HG02970 (cell line): ENCODE measurements at regions not wholly inside any gene's neighbourhood (a gene's known extent, or its start where the extent isn't known, plus 50 kb on each side); places are given as distances from the start of the nearest gene placed in this dataset.

Experiments used
- ATAC-seq: cut with Tn5 transposase; IDR thresholded peaks from one replicate; pipeline ENCODE4 v1.9.1; 2021; ENCODE audit warnings: mild to moderate bottlenecking, moderate library complexity, moderate number of reproducible peaks; ENCODE audit not compliant: unreplicated experiment, low FRiP score

DNA sequence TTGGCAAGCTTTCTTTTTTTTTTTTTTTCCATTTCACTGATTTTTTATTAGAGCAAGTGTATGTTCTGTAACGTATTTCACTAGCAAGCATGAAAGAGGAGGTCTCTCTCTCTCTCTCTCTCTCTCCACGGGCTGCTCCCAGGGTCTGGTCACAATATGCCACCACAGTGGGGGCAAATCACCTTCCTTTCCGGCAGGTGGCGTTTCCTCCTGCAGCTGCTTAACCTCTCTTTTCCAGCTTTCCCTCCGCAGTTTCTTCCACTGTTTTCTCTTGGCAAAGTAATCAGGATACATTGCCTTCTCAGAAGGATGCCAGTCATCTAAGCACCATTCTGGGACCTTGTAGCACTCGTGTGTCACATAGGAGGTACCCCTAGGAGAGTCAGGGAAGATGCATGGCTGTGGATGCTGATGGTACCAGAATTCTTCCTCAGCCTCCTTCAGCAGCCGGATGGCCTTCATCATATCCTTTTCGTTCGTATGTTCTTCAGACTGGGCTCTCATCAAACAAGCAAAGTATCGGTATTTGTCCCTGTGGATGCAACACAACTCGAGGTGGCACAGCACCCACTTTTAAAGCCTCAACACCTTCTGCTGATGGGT, 197.3 kb upstream of the PODXL start:
- ATAC-seq: no peak

DNA sequence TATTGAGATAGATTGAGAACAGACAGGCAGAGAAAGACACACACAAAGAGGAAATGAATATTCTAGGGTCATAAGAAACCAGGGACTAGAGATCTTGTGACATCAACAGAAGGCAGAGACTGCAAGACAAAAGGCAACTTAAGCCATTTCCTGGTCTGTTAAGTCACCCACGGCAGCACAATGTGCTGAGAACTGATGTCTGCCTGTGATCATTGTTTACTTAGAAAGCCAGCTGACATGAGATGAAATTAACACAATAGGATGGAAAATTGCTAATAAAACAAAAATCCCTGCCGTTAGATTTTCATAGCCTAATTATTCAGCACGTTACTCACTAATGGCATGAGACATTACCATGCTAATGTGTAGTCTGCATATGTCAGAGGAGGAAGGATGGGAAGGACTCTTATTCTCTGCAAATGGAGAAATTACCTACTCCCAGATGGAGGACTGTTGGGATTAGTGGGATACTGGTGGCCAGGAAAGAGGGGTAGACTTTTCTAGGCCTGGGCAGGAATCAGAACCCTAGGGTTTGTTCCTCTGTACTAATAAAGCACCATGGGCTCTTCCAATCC, 191.3 kb upstream of the PODXL start:
- ATAC-seq: no peak

- ATAC-seq: no peak
Observed at GRCh38 chr7:131745390-131746248, 189.2 kb upstream of the PODXL start.

GRCh38 chr7:131741446-131741845, 185.0 kb upstream of the PODXL start:
- ATAC-seq: no peak

DNA sequence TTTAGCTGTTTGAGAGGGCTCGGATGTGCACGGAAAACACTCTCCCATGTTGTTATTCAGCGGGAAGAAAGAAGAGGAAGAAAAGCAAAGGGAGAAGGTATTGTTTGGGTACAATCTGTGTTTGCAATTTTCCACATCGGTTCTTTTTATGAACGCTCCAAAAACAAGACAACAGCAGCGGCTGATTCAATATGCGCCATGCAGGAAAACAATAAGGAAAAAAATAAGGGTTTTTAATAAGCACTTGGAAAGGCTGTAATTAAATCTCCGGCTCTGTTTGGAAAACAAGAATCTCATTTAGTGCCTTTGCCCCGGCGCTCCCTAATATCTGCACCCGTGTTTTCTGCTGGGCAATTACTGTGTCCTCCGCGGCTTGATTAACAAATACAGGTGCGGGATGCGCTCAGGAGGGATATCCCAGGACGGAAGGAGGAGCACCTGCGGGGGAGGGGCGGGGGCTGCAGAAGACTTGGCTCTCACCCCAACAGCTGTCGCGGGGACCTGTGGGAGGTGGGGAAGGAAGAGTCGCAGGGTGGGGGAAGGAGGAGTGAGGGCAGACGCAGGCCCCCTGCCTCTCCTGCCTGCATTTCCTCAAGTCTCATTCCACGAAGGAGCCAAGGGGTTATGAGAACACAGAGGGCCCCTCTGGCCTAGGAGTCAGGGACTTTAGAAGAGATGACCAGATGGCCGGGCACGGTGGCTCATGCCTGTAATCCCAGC, 181.5 kb upstream of the PODXL start:
- ATAC-seq: no peak

DNA sequence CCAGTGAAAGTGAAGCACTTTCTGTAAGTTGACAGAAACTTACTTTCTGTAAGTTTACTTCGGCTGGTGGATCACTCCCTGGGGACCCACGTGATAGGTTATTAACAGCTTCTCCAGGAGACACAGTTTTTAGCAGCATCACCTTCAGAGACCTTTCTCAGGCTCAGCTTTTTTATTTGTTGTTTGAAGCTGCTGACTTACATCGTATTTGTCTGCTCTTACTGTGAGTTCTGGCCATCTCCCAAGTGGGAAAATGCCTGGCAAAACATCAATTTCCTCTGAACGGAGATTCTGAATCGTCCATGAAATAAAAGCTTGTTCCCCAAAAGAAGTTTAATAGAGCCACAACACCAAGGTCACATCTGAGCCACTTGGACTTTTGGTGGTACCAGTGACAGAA, 178.7 kb upstream of the PODXL start:
- no peak for ATAC-seq

DNA sequence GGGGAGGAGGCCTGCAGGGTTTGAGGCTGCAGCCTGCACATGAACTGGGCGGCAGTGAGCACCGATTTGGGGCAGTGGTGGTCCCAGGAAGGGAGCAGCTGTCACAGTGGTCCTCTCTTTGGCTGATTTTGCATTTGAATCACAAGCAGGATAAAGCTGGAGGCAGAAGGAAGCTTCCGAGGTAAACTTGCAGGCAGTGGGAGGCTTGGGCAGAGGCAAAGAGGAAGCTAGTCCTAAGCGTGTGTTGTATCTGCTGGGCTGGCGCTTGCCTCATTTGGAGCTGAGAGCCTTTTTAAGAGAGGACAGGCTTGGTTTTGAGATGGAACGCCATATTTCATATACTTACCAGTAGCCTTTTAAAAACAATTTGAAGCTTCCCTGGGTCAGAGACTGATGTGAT, 177.2 kb upstream of the PODXL start:
- ATAC-seq: no peak

GRCh38 chr7:131727189-131727588, 170.8 kb upstream of the PODXL start:
- ATAC-seq: no peak

DNA sequence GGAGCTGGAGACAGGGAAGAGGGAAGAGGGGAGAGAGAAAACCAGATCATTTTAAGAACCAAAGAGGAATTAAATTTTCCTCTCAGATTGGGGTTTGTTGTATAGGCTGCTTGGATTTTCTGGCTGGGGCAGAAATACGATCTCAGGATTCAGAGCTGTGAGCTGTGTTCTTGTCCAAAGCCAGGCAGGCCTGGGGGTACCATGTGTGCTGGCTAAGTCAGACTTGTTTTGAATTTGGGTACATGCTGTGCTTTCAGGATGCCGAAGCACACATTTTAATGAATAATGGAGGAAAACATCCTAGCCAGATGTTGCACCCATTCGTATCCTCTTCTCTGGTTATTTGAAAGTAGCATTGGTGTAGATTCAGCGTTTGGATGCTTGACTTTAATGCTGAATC, 170.3 kb upstream of the PODXL start:
- ATAC-seq: no peak

DNA sequence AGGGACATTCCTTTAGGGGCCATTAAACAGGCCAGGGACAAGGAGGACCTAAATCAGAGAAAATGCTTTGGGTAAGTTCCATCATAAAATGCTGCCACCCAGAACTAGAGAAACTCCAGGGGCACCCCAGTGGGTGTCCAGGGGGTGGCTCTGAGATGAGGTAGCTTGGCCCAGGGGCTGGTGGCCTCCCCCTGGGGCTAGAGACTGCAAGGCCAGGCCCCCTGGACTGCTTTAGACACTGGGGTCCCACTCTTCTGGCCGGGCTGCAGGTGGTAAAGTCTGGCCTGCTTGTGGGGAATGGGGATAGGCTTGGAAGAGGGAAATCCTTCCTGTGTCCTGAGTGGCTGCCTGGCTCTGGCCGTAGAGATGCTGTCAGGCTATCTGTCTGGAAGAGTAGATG, 169.6 kb upstream of the PODXL start:
- ATAC-seq: no peak

DNA sequence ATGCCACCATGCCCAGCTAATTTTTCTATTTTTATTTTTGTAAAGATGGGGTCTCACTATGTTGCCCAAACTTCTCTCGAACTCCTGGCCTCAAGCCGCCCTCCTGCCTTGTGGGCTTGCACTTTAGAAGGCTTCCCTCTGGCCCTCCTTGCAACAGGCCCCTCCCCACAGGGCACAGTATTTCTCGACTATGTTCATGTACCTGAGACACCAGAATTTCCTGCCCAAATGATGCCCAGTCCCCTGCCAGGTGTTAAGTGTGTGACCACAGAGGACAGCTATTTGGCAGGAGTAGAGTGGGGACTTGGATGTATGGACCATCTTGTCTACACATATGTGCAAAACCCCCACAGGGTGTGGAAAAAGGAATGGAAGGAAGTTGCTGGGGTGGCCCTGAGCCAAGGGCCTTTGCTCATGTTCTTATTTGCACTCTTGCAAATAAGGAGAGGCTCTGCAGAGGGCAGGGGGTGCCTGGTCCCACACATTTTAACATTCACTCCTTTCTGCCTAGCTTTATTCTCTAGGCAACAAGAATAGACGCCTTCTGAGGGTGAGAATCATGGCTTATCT, 168.4 kb upstream of the PODXL start:
- no peak for ATAC-seq

DNA sequence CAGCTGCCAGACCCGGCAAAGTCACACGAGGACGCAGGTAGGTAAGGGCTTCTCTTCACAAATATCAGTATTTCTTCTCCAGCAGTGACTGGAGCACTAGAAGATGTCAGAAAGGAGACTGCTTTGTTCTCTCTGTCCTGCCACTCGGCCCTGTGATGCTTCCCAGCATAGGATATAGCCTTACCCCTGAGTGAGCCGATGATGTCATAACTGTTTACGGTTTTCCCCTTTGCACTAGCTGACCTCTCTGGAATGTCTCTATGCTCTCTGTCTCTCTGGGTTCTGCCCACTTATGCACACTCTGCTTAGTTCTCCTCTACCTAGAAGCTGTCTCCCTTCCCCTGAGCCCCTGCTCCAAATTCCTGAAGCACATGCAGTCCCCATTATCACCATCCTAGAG, 167.5 kb upstream of the PODXL start:
- ATAC-seq: no peak

DNA sequence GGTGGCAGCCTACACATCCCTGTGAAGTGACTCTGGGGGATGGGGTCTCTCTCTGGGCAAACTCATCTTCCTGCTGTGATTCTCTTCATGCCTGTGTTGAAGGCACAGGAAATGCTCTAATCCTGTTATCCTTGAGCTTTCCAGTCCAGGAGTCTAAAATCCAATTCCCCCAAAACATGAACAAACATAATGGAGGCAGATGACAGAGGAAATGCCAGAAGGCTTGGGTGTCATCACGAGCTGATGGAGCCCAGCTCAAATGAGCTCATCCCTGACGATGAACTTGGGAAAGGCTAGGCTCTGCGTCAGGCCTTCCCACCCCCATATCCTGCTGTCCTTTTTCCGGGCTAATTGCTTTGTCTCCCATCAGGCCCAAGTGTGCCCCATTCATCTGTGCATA, 165.9 kb upstream of the PODXL start:
- no peak for ATAC-seq

DNA sequence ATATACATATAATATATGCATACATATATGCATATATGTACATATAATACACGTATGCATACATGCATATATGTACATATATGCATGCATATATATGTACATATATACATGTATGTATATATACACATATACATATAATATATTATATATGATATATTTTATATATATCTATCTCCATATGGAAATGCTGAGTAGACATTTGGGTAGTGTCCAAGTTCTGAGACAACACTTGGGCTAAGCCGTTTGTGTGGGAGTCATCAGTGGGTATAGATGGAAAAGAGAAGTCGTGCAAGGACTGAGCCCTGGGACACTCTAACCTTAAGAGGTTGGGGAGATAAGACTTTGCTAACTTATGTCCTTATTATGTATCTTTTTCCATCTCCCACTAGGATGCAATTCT, 165.2 kb upstream of the PODXL start:
- no peak for ATAC-seq

DNA sequence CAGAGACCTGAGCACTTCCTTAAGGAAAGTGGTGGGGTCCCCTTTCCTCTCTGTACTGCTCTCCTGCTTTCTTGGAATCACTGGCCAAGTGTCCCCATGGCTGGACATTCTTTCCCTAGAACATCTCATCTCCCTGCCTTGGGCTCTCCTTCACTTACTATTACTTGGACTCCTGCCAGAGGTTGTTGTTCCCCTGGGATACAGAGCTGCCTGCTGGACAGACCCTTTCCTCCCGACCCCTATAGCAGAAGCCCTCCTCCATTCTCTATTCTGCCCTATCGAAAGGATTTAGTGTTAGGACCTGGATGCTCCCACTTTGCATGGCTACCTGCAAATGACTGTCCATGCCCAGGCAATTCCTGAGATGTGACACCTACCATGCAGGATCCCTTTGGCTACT, 164.3 kb upstream of the PODXL start:
- ATAC-seq: no peak

DNA sequence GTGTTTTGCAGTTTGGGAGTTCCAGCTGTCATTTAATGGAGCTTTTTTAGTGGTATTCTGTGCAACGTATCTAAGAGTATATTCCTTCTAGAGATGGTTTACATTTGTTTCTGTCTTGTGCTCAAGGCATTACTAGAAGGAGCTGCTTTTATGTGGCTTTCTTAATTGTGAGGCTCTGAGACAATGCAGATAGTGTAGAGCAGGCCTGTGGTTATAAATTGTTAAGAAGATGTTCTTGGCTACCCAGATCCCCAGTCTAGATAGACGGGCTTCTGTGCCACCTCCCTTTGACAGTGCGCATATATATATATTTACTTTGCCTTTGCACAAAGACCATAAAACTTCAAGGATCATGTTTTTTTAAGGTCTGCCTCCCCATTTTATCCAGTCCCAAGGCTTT, 160.8 kb upstream of the PODXL start:
- no peak for ATAC-seq

GRCh38 chr7:131699323-131699722, 142.9 kb upstream of the PODXL start:
- ATAC-seq: no peak

DNA sequence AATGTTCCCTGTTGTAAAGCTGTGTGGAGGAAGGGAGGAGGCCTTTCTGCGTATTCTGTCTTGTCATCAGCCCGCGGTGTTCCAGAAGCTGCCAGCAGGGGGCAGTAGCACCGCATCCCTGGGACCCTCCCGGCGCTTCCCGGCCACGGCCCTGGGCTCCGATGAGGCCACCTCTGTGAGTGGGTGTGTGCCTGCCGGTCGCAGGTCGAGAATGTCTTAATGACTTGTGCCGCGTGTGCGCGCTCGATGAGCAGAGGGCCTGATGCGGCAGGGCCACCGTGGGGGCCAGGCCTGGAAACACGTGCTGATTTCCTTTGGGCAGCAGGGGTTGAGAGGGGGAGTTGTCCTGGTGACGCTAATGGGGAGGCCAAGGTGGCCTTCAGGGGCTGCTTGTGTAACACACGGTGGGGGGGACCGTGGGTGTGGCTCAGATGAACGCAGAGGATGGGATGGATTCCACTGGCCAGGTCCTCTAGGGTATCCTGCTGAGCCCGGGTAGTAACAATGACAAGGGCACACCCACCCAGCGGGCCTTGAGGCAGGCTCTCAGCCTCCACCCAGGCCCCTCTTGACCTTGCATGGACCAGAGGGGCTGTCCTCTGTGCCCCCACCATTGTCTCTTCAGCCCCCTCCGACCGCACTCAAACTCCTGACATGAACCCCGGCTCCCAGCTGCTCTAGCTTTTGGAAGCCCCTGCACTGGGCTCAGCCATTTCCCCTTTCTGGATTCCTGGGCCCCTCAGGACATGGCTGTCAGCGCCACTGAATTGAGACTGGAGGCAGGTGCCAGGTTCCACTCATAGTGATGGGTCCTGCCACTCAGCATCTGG, 135.9 kb upstream of the PODXL start:
- no peak for ATAC-seq

GRCh38 chr7:131691454-131692130, 135.2 kb upstream of the PODXL start:
- no peak for ATAC-seq

DNA sequence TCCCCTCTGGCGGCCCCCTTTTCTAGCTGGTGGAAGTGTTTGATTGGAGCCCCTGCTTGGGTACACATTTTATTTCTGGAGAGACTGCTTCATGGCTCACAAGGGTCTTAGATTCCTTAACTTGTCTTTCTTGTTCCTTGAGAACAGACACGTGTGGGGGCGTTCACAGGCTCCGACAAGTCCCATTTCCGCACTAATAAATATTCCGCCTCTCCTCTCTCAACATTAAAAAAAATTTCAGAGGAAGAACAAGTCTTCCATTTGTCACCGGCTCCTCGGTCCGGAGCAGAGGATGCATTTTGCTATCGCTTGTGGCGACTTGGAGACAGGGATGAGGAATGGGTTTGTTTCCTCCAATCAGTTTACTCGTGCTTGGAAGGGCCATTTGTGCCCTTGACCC, 134.0 kb upstream of the PODXL start:
- ATAC-seq: no peak
